HepG2 (cell line): ENCODE measurements at regions not wholly inside any gene's neighbourhood (a gene's known extent, or its start where the extent isn't known, plus 50 kb on each side); places are given as distances from the start of the nearest gene placed in this dataset.
A peak's percentile ranks its signal among the peaks of the same experiment; 100 is the strongest.

Source experiments
- CBX5 ChIP-seq: sonication (generic); formaldehyde crosslinking; IDR thresholded peaks from 2 replicates; pipeline ENCODE4 v1.4.0; 2020; ENCODE audit warnings: missing genetic modification reagents, borderline replicate concordance
- FOXO1 ChIP-seq: sonication (generic); formaldehyde crosslinking; IDR thresholded peaks from 2 replicates; pipeline ENCODE4 v1.4.0; 2020; ENCODE audit warnings: missing genetic modification reagents
- JUN ChIP-seq: sonication (generic); formaldehyde crosslinking; IDR thresholded peaks from 2 replicates; pipeline ENCODE4 v1.4.0; 2020; ENCODE audit warnings: mild to moderate bottlenecking, missing genetic modification reagents
- RFX5 ChIP-seq: IDR thresholded peaks from 2 replicates; pipeline ENCODE4 v1.6.1; 2011; ENCODE audit warnings: low read depth, low read length, improper control_type of control experiment
- ZFP1 ChIP-seq: IDR thresholded peaks from 2 replicates; pipeline ENCODE4 v1.6.1; 2016
- ZKSCAN8 ChIP-seq: IDR thresholded peaks from 2 replicates; pipeline ENCODE4 v1.6.1; 2016; ENCODE audit warnings: borderline replicate concordance, missing genetic modification reagents, missing compliant biosample characterization
- ZNF263 ChIP-seq: sonication (generic); formaldehyde crosslinking; IDR thresholded peaks from 2 replicates; pipeline ENCODE4 v1.4.0; 2020; ENCODE audit warnings: missing genetic modification reagents
- ZNF550 ChIP-seq: sonication (generic); formaldehyde crosslinking; IDR thresholded peaks from 2 replicates; pipeline ENCODE4 v1.4.0; 2020; ENCODE audit warnings: mild to moderate bottlenecking, missing genetic modification reagents, borderline replicate concordance
- ZNF563 ChIP-seq: sonication (generic); formaldehyde crosslinking; IDR thresholded peaks from 2 replicates; pipeline ENCODE4 v1.8.0; 2022; ENCODE audit warnings: mild to moderate bottlenecking, moderate library complexity, missing genetic modification reagents
- TF ChIP-seq, protein P1 (sequence below): sonication (generic); formaldehyde crosslinking; IDR thresholded peaks from 2 replicates; pipeline ENCODE4 v1.4.0; 2020; ENCODE audit warnings: mild to moderate bottlenecking, missing genetic modification reagents, borderline replicate concordance
- TF ChIP-seq, protein P2 (sequence below): IDR thresholded peaks from 2 replicates; pipeline ENCODE4 v1.6.1; 2016; ENCODE audit warnings: low read depth
- TF ChIP-seq, protein P3 (sequence below): IDR thresholded peaks from 2 replicates; pipeline ENCODE4 v1.4.0; 2020; ENCODE audit warnings: mild to moderate bottlenecking, missing genetic modification reagents

- TF ChIP-seq, protein P1, sequence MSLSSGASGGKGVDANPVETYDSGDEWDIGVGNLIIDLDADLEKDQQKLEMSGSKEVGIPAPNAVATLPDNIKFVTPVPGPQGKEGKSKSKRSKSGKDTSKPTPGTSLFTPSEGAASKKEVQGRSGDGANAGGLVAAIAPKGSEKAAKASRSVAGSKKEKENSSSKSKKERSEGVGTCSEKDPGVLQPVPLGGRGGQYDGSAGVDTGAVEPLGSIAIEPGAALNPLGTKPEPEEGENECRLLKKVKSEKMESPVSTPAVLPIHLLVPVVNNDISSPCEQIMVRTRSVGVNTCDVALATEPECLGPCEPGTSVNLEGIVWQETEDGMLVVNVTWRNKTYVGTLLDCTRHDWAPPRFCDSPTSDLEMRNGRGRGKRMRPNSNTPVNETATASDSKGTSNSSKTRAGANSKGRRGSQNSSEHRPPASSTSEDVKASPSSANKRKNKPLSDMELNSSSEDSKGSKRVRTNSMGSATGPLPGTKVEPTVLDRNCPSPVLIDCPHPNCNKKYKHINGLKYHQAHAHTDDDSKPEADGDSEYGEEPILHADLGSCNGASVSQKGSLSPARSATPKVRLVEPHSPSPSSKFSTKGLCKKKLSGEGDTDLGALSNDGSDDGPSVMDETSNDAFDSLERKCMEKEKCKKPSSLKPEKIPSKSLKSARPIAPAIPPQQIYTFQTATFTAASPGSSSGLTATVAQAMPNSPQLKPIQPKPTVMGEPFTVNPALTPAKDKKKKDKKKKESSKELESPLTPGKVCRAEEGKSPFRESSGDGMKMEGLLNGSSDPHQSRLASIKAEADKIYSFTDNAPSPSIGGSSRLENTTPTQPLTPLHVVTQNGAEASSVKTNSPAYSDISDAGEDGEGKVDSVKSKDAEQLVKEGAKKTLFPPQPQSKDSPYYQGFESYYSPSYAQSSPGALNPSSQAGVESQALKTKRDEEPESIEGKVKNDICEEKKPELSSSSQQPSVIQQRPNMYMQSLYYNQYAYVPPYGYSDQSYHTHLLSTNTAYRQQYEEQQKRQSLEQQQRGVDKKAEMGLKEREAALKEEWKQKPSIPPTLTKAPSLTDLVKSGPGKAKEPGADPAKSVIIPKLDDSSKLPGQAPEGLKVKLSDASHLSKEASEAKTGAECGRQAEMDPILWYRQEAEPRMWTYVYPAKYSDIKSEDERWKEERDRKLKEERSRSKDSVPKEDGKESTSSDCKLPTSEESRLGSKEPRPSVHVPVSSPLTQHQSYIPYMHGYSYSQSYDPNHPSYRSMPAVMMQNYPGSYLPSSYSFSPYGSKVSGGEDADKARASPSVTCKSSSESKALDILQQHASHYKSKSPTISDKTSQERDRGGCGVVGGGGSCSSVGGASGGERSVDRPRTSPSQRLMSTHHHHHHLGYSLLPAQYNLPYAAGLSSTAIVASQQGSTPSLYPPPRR = no peak
- TF ChIP-seq, protein P2, sequence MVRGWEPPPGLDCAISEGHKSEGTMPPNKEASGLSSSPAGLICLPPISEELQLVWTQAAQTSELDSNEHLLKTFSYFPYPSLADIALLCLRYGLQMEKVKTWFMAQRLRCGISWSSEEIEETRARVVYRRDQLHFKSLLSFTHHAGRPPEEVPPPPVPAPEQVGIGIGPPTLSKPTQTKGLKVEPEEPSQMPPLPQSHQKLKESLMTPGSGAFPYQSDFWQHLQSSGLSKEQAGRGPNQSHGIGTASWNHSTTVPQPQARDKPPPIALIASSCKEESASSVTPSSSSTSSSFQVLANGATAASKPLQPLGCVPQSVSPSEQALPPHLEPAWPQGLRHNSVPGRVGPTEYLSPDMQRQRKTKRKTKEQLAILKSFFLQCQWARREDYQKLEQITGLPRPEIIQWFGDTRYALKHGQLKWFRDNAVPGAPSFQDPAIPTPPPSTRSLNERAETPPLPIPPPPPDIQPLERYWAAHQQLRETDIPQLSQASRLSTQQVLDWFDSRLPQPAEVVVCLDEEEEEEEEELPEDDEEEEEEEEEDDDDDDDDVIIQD (CRISPR knock-in tag) = no peak
- no peak for TF ChIP-seq CBX5 (CRISPR knock-in tag)
- TF ChIP-seq, protein P3, sequence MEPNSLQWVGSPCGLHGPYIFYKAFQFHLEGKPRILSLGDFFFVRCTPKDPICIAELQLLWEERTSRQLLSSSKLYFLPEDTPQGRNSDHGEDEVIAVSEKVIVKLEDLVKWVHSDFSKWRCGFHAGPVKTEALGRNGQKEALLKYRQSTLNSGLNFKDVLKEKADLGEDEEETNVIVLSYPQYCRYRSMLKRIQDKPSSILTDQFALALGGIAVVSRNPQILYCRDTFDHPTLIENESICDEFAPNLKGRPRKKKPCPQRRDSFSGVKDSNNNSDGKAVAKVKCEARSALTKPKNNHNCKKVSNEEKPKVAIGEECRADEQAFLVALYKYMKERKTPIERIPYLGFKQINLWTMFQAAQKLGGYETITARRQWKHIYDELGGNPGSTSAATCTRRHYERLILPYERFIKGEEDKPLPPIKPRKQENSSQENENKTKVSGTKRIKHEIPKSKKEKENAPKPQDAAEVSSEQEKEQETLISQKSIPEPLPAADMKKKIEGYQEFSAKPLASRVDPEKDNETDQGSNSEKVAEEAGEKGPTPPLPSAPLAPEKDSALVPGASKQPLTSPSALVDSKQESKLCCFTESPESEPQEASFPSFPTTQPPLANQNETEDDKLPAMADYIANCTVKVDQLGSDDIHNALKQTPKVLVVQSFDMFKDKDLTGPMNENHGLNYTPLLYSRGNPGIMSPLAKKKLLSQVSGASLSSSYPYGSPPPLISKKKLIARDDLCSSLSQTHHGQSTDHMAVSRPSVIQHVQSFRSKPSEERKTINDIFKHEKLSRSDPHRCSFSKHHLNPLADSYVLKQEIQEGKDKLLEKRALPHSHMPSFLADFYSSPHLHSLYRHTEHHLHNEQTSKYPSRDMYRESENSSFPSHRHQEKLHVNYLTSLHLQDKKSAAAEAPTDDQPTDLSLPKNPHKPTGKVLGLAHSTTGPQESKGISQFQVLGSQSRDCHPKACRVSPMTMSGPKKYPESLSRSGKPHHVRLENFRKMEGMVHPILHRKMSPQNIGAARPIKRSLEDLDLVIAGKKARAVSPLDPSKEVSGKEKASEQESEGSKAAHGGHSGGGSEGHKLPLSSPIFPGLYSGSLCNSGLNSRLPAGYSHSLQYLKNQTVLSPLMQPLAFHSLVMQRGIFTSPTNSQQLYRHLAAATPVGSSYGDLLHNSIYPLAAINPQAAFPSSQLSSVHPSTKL (CRISPR knock-in tag) = peak; percentile 20; the same call in 1 of the 2 replicates
- TF ChIP-seq ZKSCAN8 (CRISPR knock-in tag) = 0 out of 2 replicates have a peak, but pooled peaks have one; percentile 21
- TF ChIP-seq ZNF563 (CRISPR knock-in tag) = no peak
- no peak for TF ChIP-seq FOXO1 (CRISPR knock-in tag)
- no peak for TF ChIP-seq ZNF550 (CRISPR knock-in tag)
- no peak for TF ChIP-seq ZFP1 (CRISPR knock-in tag)
- TF ChIP-seq RFX5 = no peak
- TF ChIP-seq ZNF263 (CRISPR knock-in tag) = no peak
- no peak for TF ChIP-seq JUN (CRISPR knock-in tag)
- TF ChIP-seq, all 625 proteins: peak for 16
These were observed 133.3 kb upstream of the RAI14 start (continued) for GRCh38 chr5:34522599-34523386.
